DMS153 treated with DMSO at 0.1 percent for 48 hours (cell line): ENCODE measurements at regions not wholly inside any gene's neighbourhood (a gene's known extent, or its start where the extent isn't known, plus 50 kb on each side); places are given as distances from the start of the nearest gene placed in this dataset.
"Not testable (repeated sequence)": the region's sequence is repeated elsewhere in the genome, so short reads cannot be mapped to it uniquely, and the experiment has no call there.

Source experiments
- DNase-seq: peaks from one replicate; lab custom pipeline; 2025; ENCODE audit not compliant: unreplicated experiment; lab: John Stamatoyannopoulos, UW

DNA sequence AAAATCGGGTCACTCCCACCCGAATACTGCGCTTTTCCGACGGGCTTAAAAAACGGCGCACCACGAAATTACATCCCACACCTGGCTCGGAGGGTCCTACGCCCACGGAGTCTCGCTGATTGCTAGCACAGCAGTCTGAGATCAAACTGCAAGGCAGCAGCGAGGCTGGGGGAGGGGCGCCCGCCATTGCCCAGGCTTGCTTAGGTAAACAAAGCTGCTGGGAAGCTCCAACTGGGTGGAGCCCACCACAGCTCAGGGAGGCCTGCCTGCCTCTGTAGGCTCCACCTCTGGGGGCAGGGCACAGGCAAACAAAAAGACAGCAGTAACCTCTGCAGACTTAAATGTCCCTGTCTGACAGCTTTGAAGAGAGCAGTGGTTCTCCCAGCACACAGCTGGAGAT lies 325.7 kb upstream of the PIK3R1 start:
- DNase-seq: not testable (repeated sequence)

DNA sequence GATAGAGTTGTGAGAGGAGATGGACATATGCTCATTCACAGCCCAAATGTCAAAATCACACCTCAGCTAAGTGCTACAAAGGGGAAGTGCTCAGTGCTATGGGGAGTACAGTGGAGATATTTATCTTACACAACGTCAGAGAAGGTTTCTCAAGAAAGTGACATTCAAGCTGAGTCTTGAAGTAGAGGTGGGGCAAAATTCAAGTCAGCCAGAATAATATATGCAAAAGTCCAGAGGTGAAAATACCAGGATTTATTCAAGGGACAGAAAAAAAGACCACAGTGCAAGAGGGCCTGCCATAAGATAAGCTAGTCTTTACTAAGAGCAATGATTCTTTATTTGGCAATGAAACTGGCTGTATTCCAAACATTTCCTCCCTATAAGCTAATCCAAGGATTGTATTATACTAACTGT lies 327.8 kb upstream of the PIK3R1 start:
- no peak for DNase-seq

DNA sequence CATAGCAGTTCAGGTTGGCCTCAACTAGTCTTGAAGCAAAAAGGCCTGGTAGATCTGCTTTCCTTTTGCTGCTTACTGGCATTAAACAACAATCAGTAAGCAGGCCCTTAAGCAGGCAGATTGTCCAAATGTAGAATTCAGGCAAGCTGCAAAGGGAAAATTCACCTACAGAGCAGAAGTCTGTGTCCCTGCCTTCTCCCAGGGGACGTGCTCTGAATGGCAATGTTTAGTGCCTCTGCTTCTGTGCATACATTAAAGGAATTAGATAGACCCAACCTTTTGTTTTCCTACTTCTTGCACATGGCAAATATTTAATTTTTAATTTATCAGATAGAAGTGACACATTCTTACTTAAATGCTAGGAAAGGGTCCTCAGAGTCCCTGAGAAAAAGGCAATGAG lies 328.8 kb upstream of the PIK3R1 start:
- DNase-seq: no peak

DNA sequence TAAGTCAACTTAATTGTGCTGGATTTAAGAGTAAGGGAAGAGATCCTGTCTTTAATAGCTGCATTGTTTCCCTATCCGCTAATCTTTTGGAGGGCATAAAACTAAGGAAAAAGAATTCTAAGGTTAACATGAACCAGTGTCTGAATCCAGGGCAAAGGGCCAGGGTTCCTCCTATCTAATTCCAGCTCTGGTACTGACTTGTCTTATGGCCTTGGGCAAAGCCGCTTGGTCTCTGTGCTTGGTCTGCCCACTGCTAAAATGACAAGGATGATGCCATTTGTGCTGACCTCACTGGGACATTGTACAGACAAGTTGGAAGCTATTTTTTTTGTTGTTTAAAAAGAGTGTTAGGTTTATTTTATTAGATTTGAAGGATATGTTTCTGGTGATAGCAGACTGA lies 334.7 kb upstream of the PIK3R1 start:
- DNase-seq: no peak

DNA sequence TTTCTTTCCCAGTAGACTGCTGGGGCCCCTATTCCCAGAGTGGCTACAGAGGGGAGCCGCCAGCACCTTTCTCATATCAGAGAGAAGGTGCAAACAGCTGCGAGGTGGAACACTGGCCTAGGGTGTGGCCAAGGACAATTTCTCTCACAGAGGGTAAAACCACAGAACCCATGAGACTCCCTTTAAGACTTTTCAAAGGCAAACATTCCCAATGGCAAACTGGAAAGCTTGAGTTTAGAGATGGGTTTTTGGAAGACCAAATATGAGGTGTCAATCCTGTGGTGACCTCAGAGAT lies 335.1 kb upstream of the PIK3R1 start:
- no peak for DNase-seq

DNA sequence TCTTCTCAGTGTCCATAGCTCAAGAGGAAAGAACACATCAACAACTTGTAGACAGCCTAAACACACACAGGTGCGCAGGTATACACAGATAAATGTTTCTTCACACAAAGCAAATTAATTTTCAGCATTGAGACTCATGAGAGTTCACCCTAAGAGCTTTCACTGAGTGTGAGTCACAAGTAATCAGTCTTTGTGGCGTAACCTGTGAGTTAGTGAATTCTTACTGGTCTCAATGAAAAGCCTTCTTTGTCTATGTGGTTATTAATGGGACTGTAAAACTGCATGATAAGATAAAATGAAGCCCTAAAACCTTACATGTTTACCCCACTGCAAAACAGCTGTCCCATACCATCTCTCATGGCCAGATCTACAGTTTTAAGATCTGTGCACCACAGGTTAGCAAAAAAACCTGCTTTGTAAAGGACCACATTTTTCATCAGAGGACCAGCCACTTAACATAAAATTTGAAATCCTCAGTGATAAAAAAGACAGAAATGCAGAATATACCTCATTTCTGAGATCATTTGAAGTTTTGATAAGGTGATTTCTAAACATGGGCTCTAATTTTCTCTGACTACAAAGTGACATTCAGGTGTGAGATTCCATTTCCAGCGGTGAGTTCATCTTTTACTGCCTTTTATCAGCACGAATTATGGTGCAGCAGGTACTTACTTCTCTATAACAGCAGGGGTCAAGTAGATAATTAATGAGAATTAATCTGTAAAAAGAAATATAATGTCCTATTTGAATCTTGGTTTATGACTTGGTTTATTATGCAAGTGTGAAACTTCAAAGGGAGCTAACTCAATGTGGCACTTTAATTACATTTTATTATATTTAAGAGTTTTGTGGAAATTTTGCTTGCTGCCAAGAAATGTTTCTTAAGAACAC lies 335.7 kb upstream of the PIK3R1 start:
- no peak for DNase-seq

DNA sequence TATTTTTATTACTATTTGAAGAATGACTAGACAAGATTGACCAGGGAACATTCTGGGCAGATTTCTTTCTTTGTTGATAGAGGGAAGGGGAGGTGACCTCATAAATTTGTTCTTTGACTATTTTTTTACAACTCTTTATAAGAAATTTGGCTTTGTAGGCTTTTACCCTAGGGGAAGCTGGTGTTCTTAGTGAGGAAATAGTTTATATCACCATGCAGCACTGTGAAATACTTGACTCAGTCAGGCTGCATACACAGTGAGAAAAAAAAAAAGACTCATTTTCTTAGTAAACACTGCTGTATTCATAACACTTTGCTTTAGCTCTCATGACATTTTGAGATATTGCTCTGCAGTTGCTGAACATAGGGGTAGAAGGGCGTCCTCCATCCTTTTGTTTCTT lies 336.6 kb upstream of the PIK3R1 start:
- DNase-seq: no peak

DNA sequence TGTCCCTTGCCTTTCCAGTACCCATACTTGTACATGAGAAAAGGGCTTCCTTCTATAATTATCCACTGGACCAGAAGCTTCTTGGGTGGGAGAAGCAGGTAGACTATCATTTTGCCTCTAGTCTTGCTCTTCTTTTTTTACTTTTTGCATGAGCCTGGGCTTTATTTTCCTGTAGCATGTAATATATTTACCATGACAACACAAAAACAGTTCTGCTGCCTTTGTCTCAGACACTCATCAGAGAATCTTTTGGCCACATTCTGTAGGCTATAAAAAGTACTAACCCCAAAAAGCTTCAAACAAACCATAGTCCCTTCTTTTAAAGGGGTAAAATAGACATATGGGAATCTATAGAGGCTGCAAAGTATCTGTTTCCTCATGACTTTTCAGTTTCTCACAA lies 339.2 kb upstream of the PIK3R1 start:
- no peak for DNase-seq

DNA sequence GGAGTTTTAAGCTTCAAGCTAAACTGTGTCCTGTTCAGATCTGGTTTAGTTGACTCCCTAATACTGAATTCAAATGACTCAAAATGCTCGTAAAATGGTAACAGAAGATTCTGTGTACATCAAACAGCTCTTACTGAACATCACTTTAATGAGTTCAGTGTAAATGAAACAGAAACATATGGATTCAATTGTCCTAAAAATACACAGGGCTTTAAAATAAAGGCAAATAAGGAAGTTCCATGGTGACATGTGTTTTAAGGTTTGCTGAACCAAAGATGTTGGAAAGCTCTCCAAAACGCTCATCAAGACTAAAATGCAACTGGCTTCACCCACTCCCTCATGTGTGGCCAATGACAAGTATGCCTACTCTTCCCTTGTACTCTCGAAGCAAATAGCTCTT lies 340.0 kb upstream of the PIK3R1 start:
- no peak for DNase-seq

DNA sequence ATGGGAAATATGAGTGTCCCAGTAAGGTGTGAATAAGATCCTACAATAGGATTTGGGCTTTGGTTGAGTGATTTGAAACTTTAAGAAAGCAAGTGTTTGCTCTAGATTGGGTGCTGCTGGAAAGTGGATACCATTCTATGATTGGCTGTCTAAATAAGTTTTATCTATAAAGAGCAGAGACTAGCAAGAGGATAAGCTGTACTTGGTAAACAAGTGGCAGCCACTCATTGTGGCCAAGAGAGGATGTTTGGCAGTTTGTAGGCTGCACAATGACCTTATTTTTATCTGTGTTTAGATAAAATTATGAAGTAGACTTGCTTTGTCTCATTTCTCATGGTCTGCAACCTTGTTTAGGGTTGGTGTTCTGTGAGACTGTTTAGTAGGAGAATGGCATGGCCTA lies 341.6 kb upstream of the PIK3R1 start:
- no peak for DNase-seq

DNA sequence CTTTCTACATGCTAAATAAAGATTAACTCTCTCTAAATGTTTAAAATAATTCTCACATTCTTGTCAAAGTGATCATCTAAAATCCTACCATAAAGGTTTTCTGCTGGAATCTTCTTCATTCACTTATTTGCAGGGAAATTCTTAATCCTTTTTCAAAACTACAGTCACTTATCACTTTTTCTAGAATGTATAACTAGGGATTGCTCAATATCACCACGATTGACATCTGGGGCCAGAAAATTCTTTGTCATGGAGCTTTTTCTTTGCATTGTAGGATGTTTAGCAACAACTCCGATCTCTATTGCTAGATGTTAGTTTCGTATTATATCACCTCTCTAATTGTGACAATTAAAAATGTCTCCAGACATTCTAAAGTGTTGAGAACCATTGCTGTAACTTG lies 344.9 kb upstream of the PIK3R1 start:
- no peak for DNase-seq

DNA sequence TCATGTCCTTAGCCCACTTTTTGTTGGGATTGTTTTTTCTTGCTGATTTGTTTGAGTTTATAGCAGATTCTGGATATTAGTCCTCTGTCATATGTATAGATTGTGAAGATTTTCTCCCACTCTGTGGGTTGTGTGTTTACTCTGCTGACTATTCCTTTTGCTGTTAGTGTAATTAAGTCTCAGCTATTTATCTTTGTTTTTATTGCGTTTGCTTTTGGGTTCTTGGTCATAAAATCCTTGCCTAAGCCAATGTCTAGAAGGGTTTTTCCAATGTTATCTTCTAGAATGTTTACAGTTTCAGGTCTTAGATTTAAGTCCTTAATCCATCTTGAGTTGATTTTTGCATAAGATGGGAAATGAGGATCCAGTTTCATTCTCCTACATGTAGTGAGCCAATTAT lies 351.2 kb upstream of the PIK3R1 start:
- DNase-seq: not testable (repeated sequence)

DNA sequence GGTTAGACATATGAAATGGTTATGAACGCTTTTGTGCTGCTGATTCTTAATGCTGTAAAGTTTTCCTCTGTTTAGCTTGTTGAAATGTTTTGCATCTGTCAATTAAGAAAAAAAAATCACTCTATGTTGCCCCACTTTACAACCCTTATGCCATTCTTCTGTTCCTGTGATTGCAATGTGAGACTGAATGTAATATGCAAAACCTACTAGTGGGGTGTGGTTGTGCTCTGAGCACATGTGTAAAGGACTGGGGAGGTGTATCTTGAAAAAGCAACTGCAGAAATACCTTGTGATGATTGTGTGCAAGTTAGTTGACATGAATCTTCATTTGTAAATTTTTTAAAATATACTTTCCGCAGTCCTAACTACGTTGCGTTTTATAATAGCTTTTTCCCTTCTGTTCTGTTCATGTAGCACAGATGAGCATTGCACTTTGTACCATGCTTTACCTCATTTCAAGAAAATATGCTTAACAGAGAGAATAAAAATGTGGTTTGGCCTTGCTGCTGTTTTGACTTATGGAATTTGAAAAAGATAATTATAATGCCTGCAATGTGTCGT lies 357.0 kb upstream of the PIK3R1 start:
- no peak for DNase-seq

DNA sequence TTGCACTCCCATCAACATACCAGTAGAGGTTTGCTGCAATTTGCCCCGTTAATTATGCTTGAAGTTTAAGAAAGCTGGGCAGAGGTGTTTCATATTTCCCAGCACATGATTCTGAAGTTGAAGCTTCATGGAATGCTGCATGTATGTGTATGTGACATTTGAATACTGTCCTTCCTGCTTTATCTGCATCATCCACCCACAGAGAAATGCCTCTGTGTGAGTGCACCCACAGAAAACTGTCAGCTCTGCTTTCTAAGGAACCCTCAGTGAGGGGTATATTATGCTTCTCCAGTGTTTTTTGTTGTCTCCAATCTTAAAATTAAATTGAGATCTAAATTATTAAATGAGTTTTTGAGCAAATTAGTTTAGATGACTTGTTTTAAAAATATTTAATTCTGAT lies 358.1 kb upstream of the PIK3R1 start:
- DNase-seq: no peak

DNA sequence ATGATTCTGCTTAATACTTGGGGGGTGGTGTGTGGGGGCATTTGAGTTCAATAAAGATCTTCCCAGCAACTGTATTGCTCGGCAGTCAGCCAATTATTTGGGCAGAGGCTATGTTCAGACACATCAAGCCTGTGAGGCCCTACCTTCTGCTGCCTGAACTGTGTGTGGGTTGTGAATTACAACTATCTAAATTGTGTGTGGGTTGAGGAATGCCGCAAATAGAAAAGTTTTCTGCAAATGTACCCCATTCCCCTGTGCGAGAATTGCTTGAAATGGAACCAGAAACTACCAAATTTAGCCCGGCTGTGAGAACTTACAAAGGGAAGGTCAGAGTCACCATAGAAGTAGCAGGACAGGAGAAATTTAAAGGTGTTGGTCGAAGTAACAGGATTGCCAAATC lies 360.0 kb upstream of the PIK3R1 start:
- no peak for DNase-seq

DNA sequence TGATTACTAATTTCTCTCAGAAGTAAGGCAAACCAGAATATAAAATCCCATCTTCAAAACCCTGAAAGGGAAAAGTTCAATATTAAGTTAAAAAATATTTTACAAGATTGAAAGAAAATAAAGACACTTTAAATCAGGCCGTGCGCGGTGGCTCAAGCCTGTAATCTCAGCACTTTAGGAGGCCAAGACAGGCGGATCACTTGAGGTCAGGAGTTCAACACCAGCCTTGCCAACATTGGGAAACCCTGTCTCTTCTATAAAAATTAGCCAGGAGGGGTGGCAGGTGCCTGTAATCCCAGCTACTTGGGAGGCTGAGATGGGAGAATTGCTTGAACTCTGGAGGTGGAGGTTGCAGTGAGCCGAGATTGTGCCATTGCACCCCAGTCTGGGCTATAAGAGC lies 364.6 kb upstream of the PIK3R1 start:
- DNase-seq: not testable (repeated sequence)

DNA sequence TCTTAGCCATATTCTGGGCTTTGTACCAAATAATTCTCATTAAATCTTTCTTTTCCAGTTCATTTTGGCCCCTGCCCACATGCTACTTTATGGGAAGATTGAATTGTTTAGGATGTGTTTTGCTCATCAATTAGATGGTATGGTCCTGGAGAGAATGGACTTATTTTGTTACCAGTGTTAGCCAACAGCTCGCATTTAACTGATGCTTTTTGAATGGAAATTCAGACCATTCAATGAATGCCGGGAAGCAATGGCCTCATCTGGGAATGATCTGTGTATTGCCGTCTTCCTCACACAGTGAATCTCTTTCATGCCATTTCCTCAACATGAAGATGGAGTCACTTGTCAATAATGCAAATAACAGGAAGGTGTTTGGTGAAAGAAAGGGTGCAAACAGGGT lies 370.6 kb upstream of the PIK3R1 start:
- no peak for DNase-seq

DNA sequence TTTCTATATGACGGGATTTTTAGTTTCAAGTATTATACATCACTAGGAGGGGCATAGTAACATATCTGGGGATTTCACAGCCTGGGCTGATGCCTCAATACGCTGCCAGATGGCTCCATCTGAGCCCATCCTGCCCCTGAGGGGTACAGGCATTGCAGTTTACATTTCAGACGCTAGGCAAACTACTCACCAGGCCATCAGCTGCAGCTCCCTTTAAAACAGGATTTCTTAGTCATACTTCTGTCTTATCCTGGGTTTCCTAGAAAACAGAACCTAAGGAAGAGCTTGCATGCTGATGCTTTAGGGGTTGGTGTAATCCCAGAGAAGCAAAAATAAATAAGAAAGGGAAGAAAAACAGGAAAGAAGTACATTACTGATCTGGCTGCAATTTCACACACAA lies 372.8 kb upstream of the PIK3R1 start:
- no peak for DNase-seq

DNA sequence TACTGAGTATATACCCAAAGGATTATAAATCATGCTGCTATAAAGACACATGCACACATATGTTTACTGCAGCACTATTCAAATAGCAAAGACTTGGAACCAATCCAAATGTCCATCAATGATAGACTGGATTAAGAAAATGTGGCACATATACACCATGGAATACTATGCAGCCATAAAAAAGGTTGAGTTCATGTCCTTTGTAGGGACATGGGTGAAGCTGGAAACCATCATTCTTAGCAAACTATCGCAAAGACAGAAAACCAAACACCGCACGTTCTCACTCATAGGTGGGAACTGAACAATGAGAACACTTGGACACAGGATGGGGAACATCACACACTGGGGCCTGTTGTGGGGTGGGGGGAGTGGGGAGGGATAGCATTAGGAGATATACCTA lies 378.3 kb upstream of the PIK3R1 start:
- DNase-seq: not testable (repeated sequence)

DNA sequence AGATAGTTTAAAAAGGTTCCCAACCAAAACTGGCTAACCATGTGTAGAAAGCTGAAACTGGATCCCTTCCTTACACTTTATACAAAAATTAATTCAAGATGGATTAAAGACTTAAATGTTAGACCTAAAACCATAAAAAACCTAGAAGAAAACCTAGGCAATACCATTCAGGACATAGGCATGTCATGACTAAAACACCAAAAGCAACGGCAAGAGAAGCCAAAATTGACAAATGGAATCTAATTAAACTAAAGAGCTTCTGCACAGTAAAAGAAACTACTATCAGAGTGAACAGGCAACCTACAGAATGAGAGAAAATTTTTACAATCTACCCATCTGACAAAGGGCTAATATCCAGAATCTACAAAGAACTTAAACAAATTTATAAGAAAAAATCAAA lies 379.1 kb upstream of the PIK3R1 start:
- DNase-seq: not testable (repeated sequence)

DNA sequence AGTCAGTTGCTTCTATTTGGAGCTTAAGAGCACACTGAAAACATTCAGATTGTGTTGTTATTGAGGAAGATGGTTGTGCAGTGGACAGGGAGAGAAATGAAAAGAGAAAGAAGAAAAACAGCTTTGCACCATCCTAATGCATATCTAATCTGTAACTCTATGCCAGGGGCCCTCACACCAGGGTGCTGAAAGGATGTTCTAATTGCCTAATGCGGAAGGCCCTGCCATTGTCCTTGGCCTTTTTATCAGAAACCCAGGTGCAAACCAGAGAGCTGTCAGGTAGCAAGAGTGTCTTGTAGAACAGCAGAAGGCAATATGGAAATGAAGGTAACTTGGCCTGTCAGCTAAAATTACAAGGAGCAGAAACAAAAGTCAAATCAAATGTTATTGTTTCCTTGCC lies 384.5 kb upstream of the PIK3R1 start:
- no peak for DNase-seq

DNA sequence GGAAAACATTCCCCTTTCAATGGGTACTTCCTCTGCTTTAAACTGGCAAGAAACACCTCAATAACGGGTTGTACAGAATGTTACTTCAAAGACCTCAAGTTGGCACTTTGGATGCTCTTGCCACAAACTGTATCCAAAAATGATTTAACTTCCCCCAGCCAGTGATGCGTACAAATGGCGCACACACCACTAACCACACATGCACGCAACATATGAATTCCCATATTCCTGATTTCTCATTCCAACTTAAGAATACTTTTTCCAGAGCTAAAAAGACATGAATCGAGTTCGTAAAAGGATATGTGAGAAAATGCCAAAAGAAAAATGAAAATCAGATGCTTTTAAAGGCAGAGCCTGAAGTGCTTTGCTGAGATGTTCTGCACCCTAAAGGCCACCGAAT lies 388.0 kb upstream of the PIK3R1 start:
- no peak for DNase-seq

DNA sequence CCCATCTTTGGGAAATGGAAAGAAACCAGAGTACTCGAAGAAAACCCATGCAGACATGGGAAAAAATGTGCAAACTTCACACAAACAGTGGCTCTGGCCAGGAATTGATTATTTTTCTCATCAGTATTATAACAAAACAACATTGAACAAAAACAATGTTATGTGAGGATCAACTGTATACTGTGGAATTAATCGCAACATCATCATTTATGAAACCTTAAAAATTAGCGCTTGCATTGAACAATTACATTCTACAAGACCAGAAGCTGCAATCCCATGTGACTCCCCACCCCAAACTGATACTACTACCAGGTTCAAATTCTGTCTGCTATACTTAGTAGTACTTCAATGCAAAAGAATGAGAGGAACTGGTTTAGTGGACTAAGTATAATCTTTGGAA lies 390.7 kb upstream of the PIK3R1 start:
- DNase-seq: no peak
